Breast epithelium (tissue), 4 donors: ENCODE measurements at regions not wholly inside any gene's neighbourhood (a gene's known extent, or its start where the extent isn't known, plus 50 kb on each side); places are given as distances from the start of the nearest gene placed in this dataset.

Source experiments
- DNase-seq, 2 donors: peaks; one replicate each; pipeline ENCODE4 v3.0.0-alpha.2; 2019; ENCODE audit warnings: low spot score in 2 of 2
- H3K27ac ChIP-seq, 2 donors: fragments of 200-600 bp; sonication (generic) in 1 of 2; one replicate each; pipeline ENCODE4 v1.5.1; 2016 to 2019; ENCODE audit warnings: mild to moderate bottlenecking in 1 of 2
- H3K27me3 ChIP-seq, 2 donors: fragments of 200-600 bp; sonication (generic) in 1 of 2; one replicate each; pipeline versions ENCODE4 v1.5.1 to v1.6.0; 2017 to 2019; ENCODE audit warnings: control low read depth in 1 of 2, mild to moderate bottlenecking in 1 of 2
- H3K36me3 ChIP-seq: fragments of 200-600 bp; one replicate; pipeline ENCODE4 v1.5.1; 2019
- H3K4me1 ChIP-seq, 2 donors: fragments of 200-600 bp; sonication (generic); one replicate each; pipeline ENCODE4 v1.5.1; 2016 to 2019; ENCODE audit warnings: control low read depth in 1 of 2
- H3K4me3 ChIP-seq, 3 donors: fragments of 200-600 bp; sonication (generic); 1 replicate in 2 of 3; 2 replicates in 1 of 3; pipeline ENCODE4 v1.5.1; 2016 to 2019; ENCODE audit warnings: mild to moderate bottlenecking in 3 of 3, moderate library complexity in 2 of 3
- H3K9me3 ChIP-seq, 2 donors: fragments of 200-600 bp; sonication (generic) in 1 of 2; one replicate each; pipeline ENCODE4 v1.5.1; 2016 to 2019; ENCODE audit warnings: control low read depth in 1 of 2
- POLR2A ChIP-seq: fragments of 450-650 bp; IDR thresholded peaks from one replicate; pipeline ENCODE4 v1.6.1; 2016; ENCODE audit warnings: antibody characterized with exemption, mild to moderate bottlenecking, moderate library complexity
- POLR2AphosphoS5 ChIP-seq, 3 donors: sonication (generic); formaldehyde crosslinking; IDR thresholded peaks; one replicate each; pipeline ENCODE4 v1.6.1; 2017; ENCODE audit warnings: antibody characterized with exemption in 3 of 3
- intact Hi-C: fragments of 100-400 bp; cut with DNase I; formaldehyde crosslinking; loops from one replicate; pipeline ENCODE4 v1.15.1; 2023; ENCODE audit warnings: low total_unique reads
- TF ChIP-seq, protein P1 (sequence below), 3 donors: fragments of 450-650 bp; IDR thresholded peaks; one replicate each; pipeline ENCODE4 v1.5.1; 2016 to 2017; ENCODE audit warnings: antibody characterized with exemption in 3 of 3, mild to moderate bottlenecking in 3 of 3, moderate library complexity in 3 of 3

GRCh38 chr11:94675813-94676212 is 92.3 kb upstream of the AMOTL1 start:
- intact Hi-C loops: no loop called here
- Histone ChIP-seq H3K4me1 (no peaks in the 10 kb centered on the region), H3K4me3 (no peak overlapping the region), H3K36me3 (no peaks in the 10 kb centered on the region), H3K9me3 (peaks cover 0 to 7% of the 10 kb centered on the region in 2 donors), H3K27me3 (no peaks in the 10 kb centered on the region), H3K27ac (no peak overlapping the region)
- TF ChIP-seq POLR2A: no peak
- no peak for TF ChIP-seq POLR2AphosphoS5 (IDR thresholded peaks at IDR 0.05)
- TF ChIP-seq, protein P1, sequence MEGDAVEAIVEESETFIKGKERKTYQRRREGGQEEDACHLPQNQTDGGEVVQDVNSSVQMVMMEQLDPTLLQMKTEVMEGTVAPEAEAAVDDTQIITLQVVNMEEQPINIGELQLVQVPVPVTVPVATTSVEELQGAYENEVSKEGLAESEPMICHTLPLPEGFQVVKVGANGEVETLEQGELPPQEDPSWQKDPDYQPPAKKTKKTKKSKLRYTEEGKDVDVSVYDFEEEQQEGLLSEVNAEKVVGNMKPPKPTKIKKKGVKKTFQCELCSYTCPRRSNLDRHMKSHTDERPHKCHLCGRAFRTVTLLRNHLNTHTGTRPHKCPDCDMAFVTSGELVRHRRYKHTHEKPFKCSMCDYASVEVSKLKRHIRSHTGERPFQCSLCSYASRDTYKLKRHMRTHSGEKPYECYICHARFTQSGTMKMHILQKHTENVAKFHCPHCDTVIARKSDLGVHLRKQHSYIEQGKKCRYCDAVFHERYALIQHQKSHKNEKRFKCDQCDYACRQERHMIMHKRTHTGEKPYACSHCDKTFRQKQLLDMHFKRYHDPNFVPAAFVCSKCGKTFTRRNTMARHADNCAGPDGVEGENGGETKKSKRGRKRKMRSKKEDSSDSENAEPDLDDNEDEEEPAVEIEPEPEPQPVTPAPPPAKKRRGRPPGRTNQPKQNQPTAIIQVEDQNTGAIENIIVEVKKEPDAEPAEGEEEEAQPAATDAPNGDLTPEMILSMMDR (IDR thresholded peaks at IDR 0.05): no peak
- DNase-seq: no peak

- Histone ChIP-seq H3K27ac (no peak overlapping the region), H3K9me3 (peaks cover 0 to 5% of the 10 kb centered on the region in 2 donors), H3K4me1 (no peaks in the 10 kb centered on the region), H3K4me3 (no peak overlapping the region), H3K27me3 (no peaks in the 10 kb centered on the region), H3K36me3 (no peaks in the 10 kb centered on the region)
- TF ChIP-seq, protein P1 (IDR thresholded peaks at IDR 0.05): no peak
- TF ChIP-seq POLR2A (no peak), POLR2AphosphoS5 (IDR thresholded peaks at IDR 0.05) (no peak)
- intact Hi-C loops: no loop called here
- no peak for DNase-seq
Measured at GRCh38 chr11:94676814-94677213, 91.3 kb upstream of the AMOTL1 start.

DNA sequence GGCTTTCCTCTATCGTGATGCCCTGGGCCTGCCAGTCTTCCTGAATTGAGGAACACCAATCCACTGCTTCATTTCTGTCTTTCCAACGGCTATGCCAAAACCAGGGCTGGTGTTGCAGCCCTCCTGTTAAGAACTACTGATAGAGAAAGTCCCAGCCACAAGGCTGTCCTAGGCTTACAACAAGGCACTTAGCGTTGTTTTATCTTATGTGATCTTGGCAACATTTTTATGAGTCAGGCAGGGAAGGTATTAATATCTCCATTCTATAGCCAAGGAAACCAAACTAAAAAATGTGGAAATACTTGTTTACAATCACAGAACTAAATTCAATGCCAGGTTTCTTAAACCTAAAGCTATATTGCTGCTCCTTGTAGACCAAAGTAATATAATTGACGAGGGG is 89.9 kb upstream of the AMOTL1 start:
- H3K27me3 ChIP-seq: no peaks in the 10 kb centered on the region
- no peak overlapping the region for H3K4me3 ChIP-seq
- intact Hi-C loops: no loop called here
- no peaks in the 10 kb centered on the region for H3K4me1 ChIP-seq
- H3K27ac ChIP-seq: no peak overlapping the region
- no peaks in the 10 kb centered on the region for H3K9me3 ChIP-seq
- no peak for DNase-seq
- no peaks in the 10 kb centered on the region for H3K36me3 ChIP-seq
- TF ChIP-seq POLR2AphosphoS5 (IDR thresholded peaks at IDR 0.05): no peak
- TF ChIP-seq, protein P1 (IDR thresholded peaks at IDR 0.05): no peak
- no peak for TF ChIP-seq POLR2A

GRCh38 chr11:94678901-94679300 is 89.3 kb upstream of the AMOTL1 start:
- no peaks in the 10 kb centered on the region for H3K27me3 ChIP-seq
- no peaks in the 10 kb centered on the region for H3K36me3 ChIP-seq
- H3K4me3 ChIP-seq: no peak overlapping the region
- intact Hi-C loops: no loop called here
- no peak for DNase-seq
- no peaks in the 10 kb centered on the region for H3K4me1 ChIP-seq
- no peak overlapping the region for H3K27ac ChIP-seq
- TF ChIP-seq, protein P1 (IDR thresholded peaks at IDR 0.05): no peak
- TF ChIP-seq POLR2A (no peak), POLR2AphosphoS5 (IDR thresholded peaks at IDR 0.05) (no peak)
- H3K9me3 ChIP-seq: no peaks in the 10 kb centered on the region

GRCh38 chr11:94680426-94680825 is 87.7 kb upstream of the AMOTL1 start:
- Histone ChIP-seq H3K4me3 (no peak overlapping the region), H3K27me3 (no peaks in the 10 kb centered on the region), H3K36me3 (no peaks in the 10 kb centered on the region), H3K27ac (no peak overlapping the region), H3K4me1 (no peaks in the 10 kb centered on the region), H3K9me3 (no peaks in the 10 kb centered on the region)
- no peak for DNase-seq
- intact Hi-C loops: no loop called here
- no peak for TF ChIP-seq POLR2A
- TF ChIP-seq, protein P1 (IDR thresholded peaks at IDR 0.05): no peak
- no peak for TF ChIP-seq POLR2AphosphoS5 (IDR thresholded peaks at IDR 0.05)
